Liver (tissue), 8 donors: ENCODE measurements at regions not wholly inside any gene's neighbourhood (a gene's known extent, or its start where the extent isn't known, plus 50 kb on each side); places are given as distances from the start of the nearest gene placed in this dataset.

Source experiments
- DNase-seq: peaks from one replicate; pipeline ENCODE4 v3.0.0-alpha.2; 2017; ENCODE audit warnings: low spot score
- H3K27ac ChIP-seq, 2 donors: one replicate each; pipeline ENCODE4 v1.7.0; 2013; ENCODE audit warnings: inconsistent platforms in 2 of 2, low read length in 2 of 2, control low read depth in 1 of 2, low read depth in 1 of 2, mild to moderate bottlenecking in 1 of 2
- H3K27me3 ChIP-seq, 4 donors: one replicate each; pipeline versions ENCODE4 v1.6.1 to v1.7.0; 2013; ENCODE audit warnings: low read length in 3 of 4, inconsistent platforms in 1 of 4, mild to moderate bottlenecking in 1 of 4, moderate library complexity in 1 of 4; ENCODE audit not compliant: control insufficient read depth in 4 of 4, insufficient read depth in 4 of 4
- H3K36me3 ChIP-seq, 4 donors: one replicate each; pipeline versions ENCODE4 v1.6.1 to v1.7.0; 2013; ENCODE audit warnings: low read length in 3 of 4, mild to moderate bottlenecking in 3 of 4, low read depth in 1 of 4, moderate library complexity in 1 of 4; ENCODE audit not compliant: control insufficient read depth in 4 of 4, insufficient read depth in 3 of 4
- H3K4me1 ChIP-seq, 4 donors: one replicate each; pipeline versions ENCODE4 v1.6.1 to v1.7.0; 2013; ENCODE audit warnings: low read length in 3 of 4, mild to moderate bottlenecking in 3 of 4, moderate library complexity in 1 of 4; ENCODE audit not compliant: control insufficient read depth in 4 of 4, insufficient read depth in 4 of 4
- H3K4me3 ChIP-seq, 3 donors: one replicate each; pipeline versions ENCODE4 v1.6.1 to v1.7.0; 2013; ENCODE audit warnings: low read length in 3 of 3, control low read depth in 1 of 3, low read depth in 1 of 3, mild to moderate bottlenecking in 1 of 3
- H3K9ac ChIP-seq, 2 donors: one replicate each; pipeline ENCODE4 v1.7.0; 2013; ENCODE audit warnings: low read length in 2 of 2, mild to moderate bottlenecking in 2 of 2, moderate library complexity in 2 of 2, control low read depth in 1 of 2, low read depth in 1 of 2
- H3K9me3 ChIP-seq, 4 donors: one replicate each; pipeline versions ENCODE4 v1.6.1 to v1.7.0; 2013; ENCODE audit warnings: low read length in 3 of 4; ENCODE audit not compliant: control insufficient read depth in 4 of 4
- EGR1 ChIP-seq, 2 donors: IDR thresholded peaks; 2 replicates each; pipeline ENCODE4 v1.6.1; 2016 to 2018; ENCODE audit warnings: antibody characterized with exemption in 2 of 2, low read depth in 2 of 2
- FOXA1 ChIP-seq: IDR thresholded peaks from 2 replicates; pipeline ENCODE4 v1.6.1; 2016; ENCODE audit warnings: antibody characterized with exemption
- FOXA2 ChIP-seq: IDR thresholded peaks from 2 replicates; pipeline ENCODE4 v1.6.1; 2016; ENCODE audit warnings: antibody characterized with exemption
- GABPA ChIP-seq, 2 donors: IDR thresholded peaks in 1 of 2; conservative IDR thresholded peaks in 1 of 2; 2 replicates each; pipeline ENCODE4 v1.6.1; 2016; ENCODE audit warnings: antibody characterized with exemption in 2 of 2, mild to moderate bottlenecking in 1 of 2, moderate library complexity in 1 of 2
- HNF4A ChIP-seq, 2 donors: conservative IDR thresholded peaks; 2 replicates each; pipeline ENCODE4 v1.6.1; 2016; ENCODE audit warnings: antibody characterized with exemption in 2 of 2, mild to moderate bottlenecking in 2 of 2
- HNF4G ChIP-seq: IDR thresholded peaks from 2 replicates; pipeline ENCODE4 v1.6.1; 2016; ENCODE audit warnings: antibody characterized with exemption
- JUND ChIP-seq, 2 donors: IDR thresholded peaks; 2 replicates each; pipeline ENCODE4 v1.6.1; 2016; ENCODE audit warnings: antibody characterized with exemption in 2 of 2
- MAX ChIP-seq: IDR thresholded peaks from 2 replicates; pipeline ENCODE4 v1.6.1; 2016; ENCODE audit warnings: antibody characterized with exemption
- NR2F2 ChIP-seq: IDR thresholded peaks from 2 replicates; pipeline ENCODE4 v1.6.1; 2016; ENCODE audit warnings: antibody characterized with exemption
- RAD21 ChIP-seq, 2 donors: IDR thresholded peaks; 2 replicates each; pipeline ENCODE4 v1.6.1; 2016; ENCODE audit warnings: antibody characterized with exemption in 2 of 2, mild to moderate bottlenecking in 2 of 2
- RXRA ChIP-seq, 2 donors: IDR thresholded peaks; 2 replicates each; pipeline ENCODE4 v1.6.1; 2017 to 2018; ENCODE audit warnings: antibody characterized with exemption in 2 of 2, mild to moderate bottlenecking in 1 of 2
- SP1 ChIP-seq: IDR thresholded peaks from 2 replicates; pipeline ENCODE4 v1.6.1; 2018; ENCODE audit warnings: antibody characterized with exemption, mild to moderate bottlenecking
- ZBTB33 ChIP-seq: IDR thresholded peaks from 2 replicates; pipeline ENCODE4 v1.6.1; 2016; ENCODE audit warnings: antibody characterized with exemption
- WGBS: extraction: QIAGEN DNeasy Blood & Tissue Kit; methylation state at CpG from one replicate; pipeline ENCODE4 v1.1.7; 2013; 5-methylcytosine and 5-hydroxymethylcytosine counted together
- TF ChIP-seq, protein P1 (sequence below): IDR thresholded peaks from 2 replicates; pipeline ENCODE4 v1.6.1; 2016; ENCODE audit warnings: antibody characterized with exemption
- TF ChIP-seq, protein P2 (sequence below): IDR thresholded peaks from 2 replicates; pipeline ENCODE4 v1.6.1; 2016; ENCODE audit warnings: antibody characterized with exemption, mild to moderate bottlenecking
- TF ChIP-seq, protein P3 (sequence below): fragments of 150-350 bp; IDR thresholded peaks from 2 replicates; pipeline ENCODE4 v1.5.1; 2017; ENCODE audit warnings: improper control_type of control experiment, low read depth, low read length; ENCODE audit not compliant: missing input control
- donor health status: healthy.
- donor health status: healthy.
- donor health status: healthy.
- donor health status: healthy.
- donor health status: healthy.

- Histone ChIP-seq H3K4me1 (no peaks in the 10 kb centered on the region), H3K27me3 (no peaks in the 10 kb centered on the region), H3K27ac (no peak overlapping the region), H3K9me3 (no peaks in the 10 kb centered on the region), H3K9ac (no peak overlapping the region), H3K36me3 (no peaks in the 10 kb centered on the region), H3K4me3 (no peak overlapping the region)
- TF ChIP-seq ZBTB33 (no peak), RXRA (IDR thresholded peaks at IDR 0.05) (no peak), FOXA2 (no peak), NR2F2 (no peak), FOXA1 (no peak), RAD21 (IDR thresholded peaks at IDR 0.05) (no peak), JUND (IDR thresholded peaks at IDR 0.05) (no peak), MAX (no peak), SP1 (no peak), HNF4G (no peak), HNF4A (conservative IDR thresholded peaks at IDR 0.05) (no peak), GABPA (IDR thresholded peaks at IDR 0.05 in 1 of 2, conservative IDR thresholded peaks at IDR 0.05 in 1 of 2) (no peak)
- TF ChIP-seq, protein P1, sequence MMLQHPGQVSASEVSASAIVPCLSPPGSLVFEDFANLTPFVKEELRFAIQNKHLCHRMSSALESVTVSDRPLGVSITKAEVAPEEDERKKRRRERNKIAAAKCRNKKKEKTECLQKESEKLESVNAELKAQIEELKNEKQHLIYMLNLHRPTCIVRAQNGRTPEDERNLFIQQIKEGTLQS = no peak
- TF ChIP-seq, protein P2, sequence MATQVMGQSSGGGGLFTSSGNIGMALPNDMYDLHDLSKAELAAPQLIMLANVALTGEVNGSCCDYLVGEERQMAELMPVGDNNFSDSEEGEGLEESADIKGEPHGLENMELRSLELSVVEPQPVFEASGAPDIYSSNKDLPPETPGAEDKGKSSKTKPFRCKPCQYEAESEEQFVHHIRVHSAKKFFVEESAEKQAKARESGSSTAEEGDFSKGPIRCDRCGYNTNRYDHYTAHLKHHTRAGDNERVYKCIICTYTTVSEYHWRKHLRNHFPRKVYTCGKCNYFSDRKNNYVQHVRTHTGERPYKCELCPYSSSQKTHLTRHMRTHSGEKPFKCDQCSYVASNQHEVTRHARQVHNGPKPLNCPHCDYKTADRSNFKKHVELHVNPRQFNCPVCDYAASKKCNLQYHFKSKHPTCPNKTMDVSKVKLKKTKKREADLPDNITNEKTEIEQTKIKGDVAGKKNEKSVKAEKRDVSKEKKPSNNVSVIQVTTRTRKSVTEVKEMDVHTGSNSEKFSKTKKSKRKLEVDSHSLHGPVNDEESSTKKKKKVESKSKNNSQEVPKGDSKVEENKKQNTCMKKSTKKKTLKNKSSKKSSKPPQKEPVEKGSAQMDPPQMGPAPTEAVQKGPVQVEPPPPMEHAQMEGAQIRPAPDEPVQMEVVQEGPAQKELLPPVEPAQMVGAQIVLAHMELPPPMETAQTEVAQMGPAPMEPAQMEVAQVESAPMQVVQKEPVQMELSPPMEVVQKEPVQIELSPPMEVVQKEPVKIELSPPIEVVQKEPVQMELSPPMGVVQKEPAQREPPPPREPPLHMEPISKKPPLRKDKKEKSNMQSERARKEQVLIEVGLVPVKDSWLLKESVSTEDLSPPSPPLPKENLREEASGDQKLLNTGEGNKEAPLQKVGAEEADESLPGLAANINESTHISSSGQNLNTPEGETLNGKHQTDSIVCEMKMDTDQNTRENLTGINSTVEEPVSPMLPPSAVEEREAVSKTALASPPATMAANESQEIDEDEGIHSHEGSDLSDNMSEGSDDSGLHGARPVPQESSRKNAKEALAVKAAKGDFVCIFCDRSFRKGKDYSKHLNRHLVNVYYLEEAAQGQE = no peak
- 90% methylated on average over 14 of the region's 14 CpGs for WGBS
- DNase-seq = no peak
Observed at GRCh38 chr20:51333971-51334370, 208.5 kb downstream of the NFATC2 start.

DNA sequence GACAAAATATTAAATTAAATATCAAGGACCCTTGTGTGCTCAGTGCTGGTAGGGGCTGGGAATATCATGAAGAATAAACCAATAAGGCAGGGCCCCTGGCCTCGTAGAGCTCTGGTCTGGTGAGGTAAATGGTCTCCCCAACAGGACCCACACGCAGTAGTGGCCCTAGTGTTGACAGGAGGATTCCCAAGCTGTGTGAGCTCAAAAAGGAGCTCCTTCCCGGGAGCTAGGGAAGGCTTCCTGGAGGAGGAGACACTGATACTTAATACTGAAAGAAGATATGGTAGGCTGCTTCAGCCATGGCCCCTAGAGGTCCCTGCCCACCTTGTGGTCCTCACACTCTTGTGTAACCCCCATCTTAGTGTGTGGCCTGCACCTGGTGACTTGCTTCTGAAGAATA is 209.1 kb downstream of the NFATC2 start:
- no peak for TF ChIP-seq FOXA1
- no peak for TF ChIP-seq RAD21 (IDR thresholded peaks at IDR 0.05)
- no peak for TF ChIP-seq EGR1 (IDR thresholded peaks at IDR 0.05; ENCODE audit: low read depth in 2 of 2)
- TF ChIP-seq HNF4A (conservative IDR thresholded peaks at IDR 0.05) = no peak
- TF ChIP-seq SP1 = no peak
- no peak for TF ChIP-seq GABPA (IDR thresholded peaks at IDR 0.05 in 1 of 2, conservative IDR thresholded peaks at IDR 0.05 in 1 of 2)
- TF ChIP-seq, protein P2 = no peak
- no peak for TF ChIP-seq NR2F2
- TF ChIP-seq FOXA2 = no peak
- TF ChIP-seq, protein P1 = no peak
- TF ChIP-seq, protein P3, sequence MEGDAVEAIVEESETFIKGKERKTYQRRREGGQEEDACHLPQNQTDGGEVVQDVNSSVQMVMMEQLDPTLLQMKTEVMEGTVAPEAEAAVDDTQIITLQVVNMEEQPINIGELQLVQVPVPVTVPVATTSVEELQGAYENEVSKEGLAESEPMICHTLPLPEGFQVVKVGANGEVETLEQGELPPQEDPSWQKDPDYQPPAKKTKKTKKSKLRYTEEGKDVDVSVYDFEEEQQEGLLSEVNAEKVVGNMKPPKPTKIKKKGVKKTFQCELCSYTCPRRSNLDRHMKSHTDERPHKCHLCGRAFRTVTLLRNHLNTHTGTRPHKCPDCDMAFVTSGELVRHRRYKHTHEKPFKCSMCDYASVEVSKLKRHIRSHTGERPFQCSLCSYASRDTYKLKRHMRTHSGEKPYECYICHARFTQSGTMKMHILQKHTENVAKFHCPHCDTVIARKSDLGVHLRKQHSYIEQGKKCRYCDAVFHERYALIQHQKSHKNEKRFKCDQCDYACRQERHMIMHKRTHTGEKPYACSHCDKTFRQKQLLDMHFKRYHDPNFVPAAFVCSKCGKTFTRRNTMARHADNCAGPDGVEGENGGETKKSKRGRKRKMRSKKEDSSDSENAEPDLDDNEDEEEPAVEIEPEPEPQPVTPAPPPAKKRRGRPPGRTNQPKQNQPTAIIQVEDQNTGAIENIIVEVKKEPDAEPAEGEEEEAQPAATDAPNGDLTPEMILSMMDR = no peak
- Histone ChIP-seq H3K36me3 (no peaks in the 10 kb centered on the region), H3K27me3 (no peaks in the 10 kb centered on the region), H3K4me3 (no peak overlapping the region), H3K9me3 (no peaks in the 10 kb centered on the region), H3K27ac (no peak overlapping the region), H3K4me1 (no peaks in the 10 kb centered on the region), H3K9ac (no peak overlapping the region)
- 82% methylated on average over 3 of the region's 3 CpGs for WGBS
- no peak for DNase-seq
